CD4-positive, alpha-beta T cell (primary cell): ENCODE measurements at regions not wholly inside any gene's neighbourhood (a gene's known extent, or its start where the extent isn't known, plus 50 kb on each side); places are given as distances from the start of the nearest gene placed in this dataset.

Experiments
- ATAC-seq: fragments of 200-7000 bp; cut with Tn5 transposase; one replicate; pipeline ENCODE4 v1.10.0; 2022; ENCODE audit warnings: mild to moderate bottlenecking; ENCODE audit not compliant: poor library complexity
- CTCF ChIA-PET: fragments of 350-600 bp; sonication (Branson Sonifier 250); formaldehyde crosslinking; loops from one replicate; lab custom pipeline; 2021; ENCODE audit warnings: antibody characterized with exemption, inconsistent platforms; lab: Charles Lee
- POLR2A ChIA-PET: fragments of 350-600 bp; sonication (Branson Sonifier 250); formaldehyde crosslinking; loops from one replicate; lab custom pipeline; 2021; ENCODE audit warnings: antibody characterized with exemption, inconsistent platforms; lab: Charles Lee
- DNase-seq, 14 experiments: peaks; one replicate each; pipeline ENCODE4 v3.0.0-alpha.2; 2013 to 2020; ENCODE audit warnings: mixed read lengths in 2 of 14
- H3K27ac ChIP-seq, 2 donors: one replicate each; pipeline versions ENCODE4 v1.5.1 to v1.7.0; 2013; ENCODE audit warnings: low read length in 2 of 2, low read depth in 1 of 2, mild to moderate bottlenecking in 1 of 2
- H3K27me3 ChIP-seq, 2 experiments: 1 replicate in 1 of 2; 2 replicates in 1 of 2; pipeline versions ENCODE4 v1.6.1 to v1.7.0; 2013; ENCODE audit warnings: low read length in 2 of 2, control low read depth in 1 of 2, mild to moderate bottlenecking in 1 of 2, moderate library complexity in 1 of 2; ENCODE audit not compliant: insufficient read depth in 2 of 2, control insufficient read depth in 1 of 2
- H3K36me3 ChIP-seq: one replicate; pipeline ENCODE4 v1.6.1; 2013; ENCODE audit warnings: low read length, control low read depth; ENCODE audit not compliant: insufficient read depth
- H3K4me1 ChIP-seq: one replicate; pipeline ENCODE4 v1.6.1; 2013; ENCODE audit warnings: low read length, control low read depth; ENCODE audit not compliant: insufficient read depth
- H3K4me3 ChIP-seq: one replicate; pipeline ENCODE4 v1.5.1; 2013; ENCODE audit warnings: mild to moderate bottlenecking, low read length, moderate library complexity
- H3K9me3 ChIP-seq, 2 experiments: 1 replicate in 1 of 2; 2 replicates in 1 of 2; pipeline versions ENCODE4 v1.6.1 to v1.7.0; 2013; ENCODE audit warnings: low read length in 2 of 2, mild to moderate bottlenecking in 2 of 2, control low read depth in 1 of 2, moderate library complexity in 1 of 2; ENCODE audit not compliant: control insufficient read depth in 1 of 2, insufficient read depth in 1 of 2
- H3K27ac Mint-ChIP-seq: one replicate; pipeline ENCODE4 v1.8.0; 2020; ENCODE audit warnings: mixed read lengths
- H3K27me3 Mint-ChIP-seq: one replicate; pipeline ENCODE4 v1.8.0; 2021; ENCODE audit warnings: mixed read lengths
- H3K36me3 Mint-ChIP-seq: one replicate; pipeline ENCODE4 v1.8.0; 2021; ENCODE audit warnings: low read depth, mixed read lengths
- H3K4me1 Mint-ChIP-seq: one replicate; pipeline ENCODE4 v1.8.0; 2021; ENCODE audit warnings: low read depth, mixed read lengths
- H3K4me3 Mint-ChIP-seq: one replicate; pipeline ENCODE4 v1.8.0; 2020; ENCODE audit warnings: mild to moderate bottlenecking, mixed read lengths
- H3K9me3 Mint-ChIP-seq: one replicate; pipeline ENCODE4 v1.8.0; 2020; ENCODE audit warnings: mixed read lengths
- CTCF ChIP-seq: fragments of 200-600 bp; IDR thresholded peaks from one replicate; pipeline ENCODE4 v1.8.0; 2022; ENCODE audit warnings: antibody characterized with exemption, mild to moderate bottlenecking
- intact Hi-C, 2 experiments: fragments of 100-400 bp; cut with DNase I in 1 of 2; cut with micrococcal nuclease in 1 of 2; formaldehyde crosslinking; loops; one replicate each; pipeline versions ENCODE4 v1.15.1 to v1.9.0; 2023 to 2025; cut with DNase I, micrococcal nuclease

GRCh38 chr12:115078334-115078733 lies 394.4 kb upstream of the TBX3 start:
- ATAC-seq (no peak), DNase-seq (no peak)
- Histone ChIP-seq H3K27ac (no peak overlapping the region), H3K4me3 (no peak overlapping the region), H3K36me3 (no peaks in the 10 kb centered on the region), H3K4me1 (no peaks in the 10 kb centered on the region), H3K27me3 (no peaks in the 10 kb centered on the region), H3K9me3 (peaks cover 7 to 12% of the 10 kb centered on the region in 2 experiments)
- Mint-ChIP-seq H3K27me3 (no peaks in the 10 kb centered on the region), H3K4me3 (no peak overlapping the region), H3K27ac (no peak overlapping the region), H3K36me3 (no peaks in the 10 kb centered on the region), H3K9me3 (peaks cover 15% of the 10 kb centered on the region), H3K4me1 (no peaks in the 10 kb centered on the region)
- intact Hi-C loops, result no loop called here
- POLR2A ChIA-PET, result no interaction called here
- no peak for TF ChIP-seq CTCF
- CTCF ChIA-PET, result no interaction called here

- intact Hi-C loops, result no loop called here
- Mint-ChIP-seq H3K36me3 (no peaks in the 10 kb centered on the region), H3K9me3 (peaks cover 8% of the 10 kb centered on the region), H3K27me3 (no peaks in the 10 kb centered on the region), H3K4me1 (no peaks in the 10 kb centered on the region), H3K4me3 (no peak overlapping the region), H3K27ac (no peak overlapping the region)
- no peak for ATAC-seq
- Histone ChIP-seq H3K4me3 (no peak overlapping the region), H3K27me3 (no peaks in the 10 kb centered on the region), H3K36me3 (no peaks in the 10 kb centered on the region), H3K27ac (no peak overlapping the region), H3K9me3 (peaks cover 7 to 8% of the 10 kb centered on the region in 2 experiments), H3K4me1 (no peaks in the 10 kb centered on the region)
- no peak for DNase-seq
- CTCF ChIA-PET, result no interaction called here
- POLR2A ChIA-PET, result no interaction called here
- TF ChIP-seq CTCF, result no peak
Measured at GRCh38 chr12:115075552-115076170, 391.7 kb upstream of the TBX3 start.

GRCh38 chr12:115074617-115075016 lies 390.6 kb upstream of the TBX3 start:
- no peak for TF ChIP-seq CTCF
- peaks cover 11% of the 10 kb centered on the region for H3K9me3 Mint-ChIP-seq
- intact Hi-C loops, result no loop called here
- no peak overlapping the region for H3K27ac ChIP-seq
- H3K4me1 Mint-ChIP-seq, result no peaks in the 10 kb centered on the region
- H3K4me3 ChIP-seq, result no peak overlapping the region
- H3K27ac Mint-ChIP-seq, result no peak overlapping the region
- H3K9me3 ChIP-seq, result peaks cover 5 to 7% of the 10 kb centered on the region in 2 experiments
- no peaks in the 10 kb centered on the region for H3K27me3 Mint-ChIP-seq
- no peaks in the 10 kb centered on the region for H3K4me1 ChIP-seq
- ChIA-PET POLR2A (no interaction called here), CTCF (no interaction called here)
- no peak overlapping the region for H3K4me3 Mint-ChIP-seq
- no peaks in the 10 kb centered on the region for H3K36me3 Mint-ChIP-seq
- DNase-seq (no peak), ATAC-seq (no peak)
- H3K27me3 ChIP-seq, result no peaks in the 10 kb centered on the region
- H3K36me3 ChIP-seq, result no peaks in the 10 kb centered on the region
